Stimulated activated effector memory CD8-positive, alpha-beta T cell treated with anti-CD3 and anti-CD28 coated beads, Interleukin-12 subunit alpha, Interleukin-12 subunit beta, amount 100 ng/mL, for 72 hours (primary cell): ENCODE measurements at regions not wholly inside any gene's neighbourhood (a gene's known extent, or its start where the extent isn't known, plus 50 kb on each side); places are given as distances from the start of the nearest gene placed in this dataset.
"Not testable (repeated sequence)": the region's sequence is repeated elsewhere in the genome, so short reads cannot be mapped to it uniquely, and the experiment has no call there.

Experiments
- ATAC-seq: fragments of 150-1000 bp; cut with Tn5 transposase; 2 replicates; pipeline ENCODE4 v1.10.0; 2021
- DNase-seq, 2 donors: peaks; one replicate each; pipeline ENCODE4 v3.0.0; 2021 to 2022; ENCODE audit warnings: low spot score in 2 of 2
- H3K27ac Mint-ChIP-seq: one replicate; pipeline ENCODE4 v1.8.0; 2022; ENCODE audit warnings: mild to moderate bottlenecking, mixed read lengths
- H3K36me3 Mint-ChIP-seq: one replicate; pipeline ENCODE4 v1.8.0; 2022; ENCODE audit warnings: mild to moderate bottlenecking, mixed read lengths
- H3K4me1 Mint-ChIP-seq: one replicate; pipeline ENCODE4 v1.8.0; 2022; ENCODE audit warnings: mixed read lengths
- H3K4me3 Mint-ChIP-seq: one replicate; pipeline ENCODE4 v1.8.0; 2022; ENCODE audit warnings: mild to moderate bottlenecking, mixed read lengths
- H3K9me3 Mint-ChIP-seq: one replicate; pipeline ENCODE4 v1.8.0; 2022; ENCODE audit warnings: mixed read lengths

DNA sequence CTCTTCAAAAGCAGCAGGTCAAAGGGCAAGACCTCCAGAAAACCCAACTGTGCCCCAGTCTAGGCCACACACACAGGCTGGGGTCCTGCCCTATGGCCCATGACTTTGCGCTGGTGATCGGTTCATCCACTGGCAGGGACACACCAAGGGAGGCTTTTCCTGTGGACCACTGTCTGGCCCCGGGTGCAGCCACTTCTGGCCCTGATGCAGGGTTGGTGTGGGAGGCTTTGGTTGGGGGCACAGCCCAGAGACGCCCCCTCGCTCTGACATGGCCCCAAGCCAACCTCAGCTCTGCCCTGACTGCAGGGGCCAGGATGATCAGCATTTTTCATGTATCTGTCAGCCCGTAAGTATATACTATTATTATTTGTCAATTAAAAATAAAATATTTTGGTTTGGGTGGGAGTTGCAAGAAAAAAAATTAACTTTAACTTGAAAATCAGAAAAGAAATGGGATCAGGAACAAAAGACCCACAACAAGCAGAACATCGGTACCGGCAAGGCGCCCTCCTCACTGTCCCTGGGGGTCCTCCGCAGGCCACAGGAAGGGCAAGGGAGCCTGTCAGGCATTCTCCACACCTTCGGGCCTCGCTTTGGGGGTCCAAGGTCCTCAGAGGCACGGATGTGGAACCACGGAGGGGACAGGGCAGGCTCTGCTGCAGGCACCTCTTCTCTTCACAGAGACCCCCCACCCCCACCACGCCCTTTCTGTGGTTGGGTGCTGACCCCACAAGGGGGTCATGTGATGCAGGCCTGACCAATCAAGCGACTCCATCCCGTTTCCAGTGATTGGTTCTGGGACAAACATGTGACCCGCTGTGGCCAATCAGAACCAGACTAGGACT is 181.5 kb upstream of the SFSWAP start:
- no peak for DNase-seq
- ATAC-seq, result no peak
- no peaks in the 10 kb centered on the region for H3K4me1 Mint-ChIP-seq
- H3K27ac Mint-ChIP-seq, result no peak overlapping the region
- H3K4me3 Mint-ChIP-seq, result no peak overlapping the region
- no peaks in the 10 kb centered on the region for H3K9me3 Mint-ChIP-seq
- no peaks in the 10 kb centered on the region for H3K36me3 Mint-ChIP-seq

DNA sequence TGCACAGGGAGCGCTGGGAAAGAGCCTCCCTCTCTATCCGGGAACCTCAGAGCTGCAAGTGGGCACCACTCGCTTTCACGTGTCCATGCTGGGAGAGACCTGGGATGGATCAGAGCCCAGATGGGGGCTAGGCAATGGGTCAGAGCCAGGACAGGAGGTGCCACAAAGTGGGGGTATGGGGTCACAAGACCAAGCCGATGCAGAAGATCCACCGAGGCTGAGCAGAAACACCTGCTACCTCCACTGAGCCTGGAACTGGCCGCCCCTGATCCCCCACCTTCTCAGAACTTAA is 180.9 kb upstream of the SFSWAP start:
- H3K4me3 Mint-ChIP-seq, result no peak overlapping the region
- no peak for ATAC-seq
- H3K27ac Mint-ChIP-seq, result no peak overlapping the region
- no peaks in the 10 kb centered on the region for H3K36me3 Mint-ChIP-seq
- no peaks in the 10 kb centered on the region for H3K9me3 Mint-ChIP-seq
- no peaks in the 10 kb centered on the region for H3K4me1 Mint-ChIP-seq
- no peak for DNase-seq

DNA sequence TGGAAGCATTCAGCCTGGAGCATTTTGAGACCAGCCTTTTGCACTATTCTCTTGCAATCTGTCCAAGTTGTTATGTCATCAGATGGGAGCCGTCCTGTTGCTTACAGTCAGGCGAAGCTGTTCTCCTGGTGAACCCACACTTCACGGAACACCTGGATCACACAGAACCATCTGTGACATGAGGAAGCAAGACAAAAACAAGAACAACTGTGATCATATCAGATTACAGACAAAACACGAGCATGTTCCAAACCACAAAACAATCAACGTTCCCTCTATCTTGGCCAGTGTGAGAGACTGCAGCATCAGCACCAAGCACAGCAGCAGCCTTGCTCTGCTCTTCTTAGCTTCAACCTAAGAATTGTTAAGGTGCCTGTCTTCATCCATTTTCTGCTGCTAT is 180.5 kb upstream of the SFSWAP start:
- ATAC-seq (no peak), DNase-seq (no peak)
- Mint-ChIP-seq H3K4me1 (no peaks in the 10 kb centered on the region), H3K27ac (no peak overlapping the region), H3K4me3 (no peak overlapping the region), H3K9me3 (no peaks in the 10 kb centered on the region), H3K36me3 (no peaks in the 10 kb centered on the region)

DNA sequence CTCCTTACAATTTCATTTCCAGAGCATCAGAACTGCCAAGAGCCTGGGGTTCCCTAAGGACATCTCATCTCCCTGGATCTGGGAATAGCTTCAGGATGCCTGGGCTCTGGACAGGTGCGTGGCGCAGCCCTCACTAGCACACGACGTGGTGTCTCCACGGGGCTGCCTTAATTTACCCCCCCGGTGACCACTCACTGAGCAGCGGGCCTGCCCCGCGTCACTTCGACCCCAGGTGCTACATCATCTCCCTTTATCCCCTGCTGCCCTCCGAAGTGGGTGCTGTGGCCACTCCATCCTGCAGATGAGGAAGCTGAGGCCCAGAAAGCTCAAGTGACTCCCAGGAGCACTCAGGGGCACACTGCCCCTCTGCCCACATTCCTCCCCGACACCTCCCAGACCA is 177.8 kb upstream of the SFSWAP start:
- no peak overlapping the region for H3K4me3 Mint-ChIP-seq
- H3K9me3 Mint-ChIP-seq, result no peaks in the 10 kb centered on the region
- no peak overlapping the region for H3K27ac Mint-ChIP-seq
- ATAC-seq (no peak), DNase-seq (no peak)
- H3K36me3 Mint-ChIP-seq, result no peaks in the 10 kb centered on the region
- peaks cover 12% of the 10 kb centered on the region for H3K4me1 Mint-ChIP-seq

DNA sequence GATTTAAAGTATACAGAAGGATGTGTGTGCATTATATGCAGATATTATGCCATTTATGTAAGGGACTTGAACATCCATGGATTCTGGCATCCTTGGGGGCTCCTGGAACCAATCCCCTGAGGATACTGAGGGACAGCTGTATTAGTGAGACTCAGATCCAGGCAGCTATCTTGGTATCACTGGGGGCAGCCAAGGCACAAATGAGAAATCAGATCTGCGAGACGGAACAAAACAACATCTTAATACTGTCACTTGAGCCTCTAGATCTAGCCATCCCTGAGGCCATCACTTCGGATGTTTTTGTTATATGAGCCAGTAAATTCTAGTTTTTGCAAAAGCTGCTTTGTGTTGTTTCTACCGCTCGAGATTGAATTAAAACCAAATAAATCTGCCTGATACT is 175.1 kb upstream of the SFSWAP start:
- DNase-seq, result no peak
- Mint-ChIP-seq H3K36me3 (no peaks in the 10 kb centered on the region), H3K27ac (no peak overlapping the region), H3K4me1 (peaks cover 12% of the 10 kb centered on the region), H3K4me3 (no peak overlapping the region), H3K9me3 (no peaks in the 10 kb centered on the region)
- no peak for ATAC-seq

DNA sequence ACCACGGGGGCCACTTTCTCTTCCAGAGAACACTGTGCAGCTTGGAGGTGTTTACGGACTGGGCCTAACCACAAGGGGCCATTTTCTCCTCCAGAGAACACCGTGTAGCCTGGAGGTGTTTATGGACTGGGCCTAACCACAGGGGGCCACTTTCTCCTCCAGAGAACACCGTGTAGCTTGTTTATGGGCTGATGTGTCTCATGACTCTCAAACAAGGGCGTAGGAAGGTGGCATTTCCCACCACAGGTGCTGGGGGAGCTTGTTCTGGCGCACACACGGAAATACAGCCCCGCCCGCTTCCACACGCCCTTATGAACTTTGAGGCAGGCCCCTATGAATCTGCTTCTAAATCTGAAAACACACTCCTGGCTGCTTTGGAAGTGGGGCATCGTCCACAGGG is 174.6 kb upstream of the SFSWAP start:
- Mint-ChIP-seq H3K9me3 (no peaks in the 10 kb centered on the region), H3K36me3 (no peaks in the 10 kb centered on the region), H3K27ac (peak overlapping the region; percentile 75), H3K4me3 (no peak overlapping the region), H3K4me1 (peaks cover 12% of the 10 kb centered on the region)
- DNase-seq (no peak), ATAC-seq (peak; percentile 90)

DNA sequence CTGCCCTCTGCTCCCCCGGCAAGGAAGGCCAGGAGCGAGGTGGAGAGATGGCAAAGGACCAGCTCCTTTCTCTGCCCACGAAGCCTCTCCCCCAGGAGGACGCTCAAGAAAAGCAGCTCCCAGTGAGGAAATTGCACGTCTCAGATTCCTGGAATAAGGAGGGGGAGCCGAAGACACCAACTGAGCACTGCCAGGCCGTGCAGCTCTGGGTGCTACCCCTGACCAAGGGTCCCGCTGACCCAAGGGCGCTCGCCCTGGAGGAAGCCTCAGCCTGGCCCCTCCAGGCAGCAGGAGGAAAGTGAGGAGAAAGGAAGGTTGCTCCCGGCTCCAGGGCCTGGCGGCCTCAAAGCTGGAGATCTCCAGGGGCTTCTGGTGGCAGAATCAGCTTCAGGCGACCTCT is 174.1 kb upstream of the SFSWAP start:
- Mint-ChIP-seq H3K36me3 (no peaks in the 10 kb centered on the region), H3K4me3 (no peak overlapping the region), H3K4me1 (peaks cover 12% of the 10 kb centered on the region), H3K27ac (peak overlapping the region; percentile 75), H3K9me3 (no peaks in the 10 kb centered on the region)
- DNase-seq (no peak), ATAC-seq (no peak)

DNA sequence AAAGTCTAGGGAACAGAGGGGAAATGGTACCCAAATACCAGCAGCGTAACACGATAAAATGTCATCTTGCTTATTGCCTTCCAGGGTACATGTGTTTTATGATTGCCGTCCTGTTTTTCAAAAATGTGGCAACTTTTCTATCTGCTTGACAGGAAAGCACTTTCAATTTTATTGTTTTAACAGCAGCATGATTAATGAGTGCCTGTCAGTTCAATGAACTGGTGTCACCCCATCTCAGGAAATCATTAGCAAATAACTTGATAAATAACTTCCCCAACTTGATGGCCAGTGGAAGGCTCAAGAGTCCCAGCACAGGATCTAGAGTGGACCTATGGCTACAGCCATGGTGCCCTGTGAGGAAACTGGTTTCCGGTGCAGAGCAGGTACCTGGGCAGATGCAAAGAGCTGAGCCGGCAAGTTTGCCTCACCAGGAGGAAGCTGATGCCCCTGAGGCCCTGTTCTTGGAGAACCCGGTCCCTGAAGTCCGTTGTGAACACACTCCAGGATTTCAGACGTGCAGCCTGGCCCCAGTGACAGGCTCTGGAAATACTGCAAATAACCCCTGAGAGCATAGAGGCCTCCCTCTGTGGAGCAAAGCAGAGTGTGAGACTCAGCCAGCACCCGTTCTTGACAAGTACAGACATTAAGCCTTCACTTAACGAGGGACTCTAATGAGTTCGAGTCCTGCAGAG is 173.5 kb upstream of the SFSWAP start:
- H3K4me1 Mint-ChIP-seq, result peaks cover 12% of the 10 kb centered on the region
- ATAC-seq, result no peak
- no peak overlapping the region for H3K4me3 Mint-ChIP-seq
- H3K36me3 Mint-ChIP-seq, result no peaks in the 10 kb centered on the region
- DNase-seq, result no peak
- no peak overlapping the region for H3K27ac Mint-ChIP-seq
- H3K9me3 Mint-ChIP-seq, result no peaks in the 10 kb centered on the region

DNA sequence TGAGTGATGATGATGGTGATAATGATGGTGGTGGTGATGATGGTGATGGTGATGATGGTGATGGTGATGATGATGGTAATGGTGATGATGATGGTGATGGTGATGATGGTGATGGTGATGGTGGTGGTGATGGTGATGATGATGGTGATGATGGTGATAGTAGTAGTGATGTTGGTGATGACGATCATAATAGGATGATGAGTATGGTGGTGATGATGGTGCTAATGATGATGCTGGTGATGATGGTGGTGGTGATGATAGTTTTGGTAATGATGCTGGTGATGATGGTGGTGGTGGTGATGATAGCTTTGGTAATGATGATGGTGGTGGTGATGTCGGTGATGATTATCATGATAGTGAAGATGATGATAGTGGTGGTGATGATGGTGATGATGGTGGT is 171.5 kb upstream of the SFSWAP start:
- no peak for ATAC-seq
- H3K27ac Mint-ChIP-seq, result no peak overlapping the region
- peaks cover 12% of the 10 kb centered on the region for H3K4me1 Mint-ChIP-seq
- no peak for DNase-seq
- H3K4me3 Mint-ChIP-seq, result no peak overlapping the region
- no peaks in the 10 kb centered on the region for H3K36me3 Mint-ChIP-seq
- no peaks in the 10 kb centered on the region for H3K9me3 Mint-ChIP-seq

DNA sequence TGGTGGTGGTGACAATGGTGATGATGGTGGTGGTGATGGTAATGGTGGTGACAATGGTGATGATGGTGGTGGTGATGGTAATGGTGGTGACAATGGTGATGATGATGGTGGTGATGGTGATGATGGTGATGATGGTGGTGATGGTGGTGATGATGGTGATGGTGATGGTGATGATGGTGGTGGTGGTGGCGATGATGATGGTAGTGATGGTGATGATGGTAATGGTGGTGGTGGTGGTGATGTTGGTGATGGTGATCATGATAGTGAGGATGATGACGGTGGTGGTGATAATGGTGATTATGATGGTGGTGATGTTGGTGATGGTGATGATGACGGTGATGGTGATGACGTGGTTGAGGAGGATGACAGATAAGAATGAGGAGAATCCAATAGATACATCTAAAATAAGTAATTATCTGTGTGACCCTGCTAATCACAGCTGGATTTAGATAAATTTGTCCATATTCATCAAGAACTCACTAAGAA is 170.7 kb upstream of the SFSWAP start:
- Mint-ChIP-seq H3K4me3 (no peak overlapping the region), H3K36me3 (no peaks in the 10 kb centered on the region), H3K4me1 (peaks cover 12% of the 10 kb centered on the region), H3K27ac (no peak overlapping the region), H3K9me3 (no peaks in the 10 kb centered on the region)
- DNase-seq, result no peak
- ATAC-seq, result no peak

DNA sequence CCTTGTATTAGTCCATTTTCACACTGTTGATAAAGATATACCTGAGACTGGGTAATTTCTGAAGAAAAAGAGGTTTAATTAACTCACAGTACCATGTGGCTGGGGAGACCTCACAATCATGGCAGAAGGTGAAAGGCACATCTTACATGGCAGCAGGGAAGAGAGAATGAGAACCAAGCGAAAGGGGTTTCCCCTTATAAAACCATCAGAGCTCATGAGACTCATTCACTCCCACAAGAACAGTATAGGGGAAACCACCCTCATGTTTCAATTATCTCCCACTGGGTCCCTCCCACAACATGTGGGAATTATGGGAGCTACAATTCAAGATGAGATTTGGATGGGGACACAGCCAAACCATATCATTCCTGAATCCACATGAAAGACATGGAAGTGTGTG is 169.4 kb upstream of the SFSWAP start:
- H3K36me3 Mint-ChIP-seq, H3K4me3 Mint-ChIP-seq, H3K27ac Mint-ChIP-seq, DNase-seq, H3K4me1 Mint-ChIP-seq, ATAC-seq, H3K9me3 Mint-ChIP-seq: not testable (repeated sequence)

DNA sequence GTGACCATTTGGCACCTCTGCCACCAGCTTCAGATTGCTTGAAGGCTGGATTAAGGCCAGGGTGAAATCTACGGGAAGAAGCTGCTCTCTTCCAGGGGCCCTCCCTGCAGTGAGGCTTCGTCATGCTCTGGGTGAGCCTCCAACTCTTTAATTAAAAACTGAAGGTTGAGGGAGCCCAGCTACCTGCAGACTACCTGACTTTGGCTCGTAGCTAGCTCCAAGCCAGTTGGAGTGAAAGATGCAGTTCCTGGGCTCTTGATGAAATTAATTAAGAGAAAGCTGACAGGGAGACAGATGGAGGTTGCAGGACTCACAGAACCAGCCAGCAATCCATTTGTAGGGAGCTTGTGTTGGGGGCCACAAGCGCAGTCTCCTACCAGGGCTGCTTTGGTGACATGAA is 168.5 kb upstream of the SFSWAP start:
- DNase-seq (no peak), ATAC-seq (no peak)
- Mint-ChIP-seq H3K27ac (no peak overlapping the region), H3K9me3 (no peaks in the 10 kb centered on the region), H3K4me1 (no peaks in the 10 kb centered on the region), H3K36me3 (no peaks in the 10 kb centered on the region), H3K4me3 (no peak overlapping the region)

DNA sequence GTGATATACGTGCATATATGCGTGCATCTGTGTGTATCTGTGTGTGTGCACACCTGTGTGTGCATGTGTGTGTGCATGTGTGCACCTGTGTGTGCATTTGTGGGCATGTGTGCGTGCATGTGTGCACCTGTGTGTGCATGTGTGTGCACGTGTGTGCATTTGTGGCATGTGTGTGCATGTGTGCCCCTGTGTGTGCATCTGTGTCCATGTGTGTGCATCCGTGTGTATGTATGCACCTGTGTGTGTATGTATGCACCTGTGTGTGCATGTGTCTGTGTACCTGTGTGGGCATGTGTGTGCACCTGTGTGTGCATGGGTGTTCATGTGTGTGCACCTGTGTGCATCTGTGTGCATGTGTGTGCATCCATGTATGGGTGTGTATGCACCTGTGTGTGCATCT is 167.8 kb upstream of the SFSWAP start:
- Mint-ChIP-seq H3K4me1 (no peaks in the 10 kb centered on the region), H3K27ac (no peak overlapping the region), H3K9me3 (no peaks in the 10 kb centered on the region), H3K36me3 (no peaks in the 10 kb centered on the region), H3K4me3 (no peak overlapping the region)
- DNase-seq (no peak), ATAC-seq (no peak)

DNA sequence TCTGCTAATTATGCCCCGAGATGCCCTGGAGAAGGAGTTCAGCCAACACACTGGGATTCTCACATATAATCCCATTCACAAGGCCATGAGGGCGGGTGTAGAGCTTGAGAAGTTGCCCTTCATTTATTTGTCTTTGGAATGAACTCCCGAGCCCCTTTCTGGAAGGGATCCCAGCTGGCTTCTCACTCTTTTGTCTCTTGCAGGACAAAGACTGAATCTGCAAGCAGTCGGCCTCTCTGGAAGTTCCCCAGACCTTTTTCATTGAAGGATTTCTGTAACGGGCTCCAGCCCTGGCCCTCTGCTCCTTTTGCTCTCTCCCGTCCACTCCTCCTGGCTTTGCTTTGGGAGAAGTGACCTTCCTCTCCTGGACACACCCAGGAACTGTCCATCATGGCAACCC is 163.3 kb upstream of the SFSWAP start:
- DNase-seq, result no peak
- no peaks in the 10 kb centered on the region for H3K4me1 Mint-ChIP-seq
- no peak overlapping the region for H3K4me3 Mint-ChIP-seq
- ATAC-seq, result no peak
- no peaks in the 10 kb centered on the region for H3K36me3 Mint-ChIP-seq
- no peaks in the 10 kb centered on the region for H3K9me3 Mint-ChIP-seq
- H3K27ac Mint-ChIP-seq, result no peak overlapping the region

DNA sequence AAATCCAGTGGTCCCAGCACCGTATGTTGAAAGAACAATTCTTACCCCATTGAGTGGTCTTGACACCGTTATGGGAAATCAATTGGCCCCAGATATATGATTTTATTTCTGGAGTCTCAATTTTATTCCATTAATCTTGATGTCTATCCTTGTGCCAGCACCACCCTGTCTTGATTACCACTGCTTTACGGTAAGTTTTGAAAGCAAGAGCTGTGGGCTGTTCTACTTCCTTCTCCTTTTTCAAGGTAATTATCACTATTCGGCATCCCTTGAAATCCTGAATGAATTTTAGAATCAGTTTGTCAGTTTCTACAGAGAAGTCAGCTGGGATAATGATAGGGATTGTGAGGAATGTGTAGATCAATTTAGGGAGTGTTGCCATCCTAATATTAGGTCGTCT is 160.8 kb upstream of the SFSWAP start:
- Mint-ChIP-seq H3K4me1 (no peaks in the 10 kb centered on the region), H3K9me3 (no peaks in the 10 kb centered on the region), H3K4me3 (no peak overlapping the region), H3K27ac (no peak overlapping the region), H3K36me3 (no peaks in the 10 kb centered on the region)
- DNase-seq (no peak), ATAC-seq (no peak)

DNA sequence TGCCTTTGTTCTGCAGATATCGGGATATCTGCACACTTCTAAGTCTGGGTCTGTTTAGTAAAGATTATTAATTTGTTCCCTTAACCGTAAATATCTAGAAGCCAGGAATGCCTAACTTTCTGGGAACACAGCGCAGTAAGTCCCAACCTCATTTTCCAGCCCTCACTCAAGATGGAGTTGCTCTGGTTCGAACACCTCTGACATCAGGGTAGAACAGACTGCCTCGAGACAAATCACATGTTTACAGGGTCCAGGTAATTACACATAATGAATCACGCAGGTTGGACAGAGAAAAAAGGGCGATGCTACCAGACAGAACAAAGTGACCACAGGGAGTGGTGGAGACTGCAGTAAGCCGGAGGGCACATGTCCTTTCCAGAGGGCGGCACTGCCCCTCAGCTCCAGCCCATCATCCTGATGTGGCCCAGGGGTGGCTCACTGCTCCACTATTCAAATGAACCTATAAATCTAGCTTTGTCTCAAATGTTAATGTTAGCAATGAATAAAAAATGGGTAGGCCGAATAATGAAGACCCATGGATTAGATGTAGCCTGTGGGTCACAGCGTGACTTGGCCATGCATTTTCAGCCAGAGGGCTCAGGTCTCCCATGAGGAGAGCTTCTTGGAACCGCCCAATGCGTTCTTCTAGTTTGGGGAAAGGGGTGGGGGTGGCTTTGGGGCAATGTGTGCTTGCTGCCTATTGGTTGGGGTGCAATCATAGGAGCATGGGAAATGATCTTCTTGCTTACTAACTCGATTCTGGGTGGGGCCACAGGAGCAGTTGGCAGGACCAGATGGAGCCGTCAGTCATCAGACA is 159.0 kb upstream of the SFSWAP start:
- Mint-ChIP-seq H3K4me1 (no peaks in the 10 kb centered on the region), H3K36me3 (no peaks in the 10 kb centered on the region), H3K27ac (no peak overlapping the region), H3K4me3 (no peak overlapping the region), H3K9me3 (no peaks in the 10 kb centered on the region)
- no peak for DNase-seq
- no peak for ATAC-seq
